BE2C (cell line): ENCODE measurements at regions not wholly inside any gene's neighbourhood (a gene's known extent, or its start where the extent isn't known, plus 50 kb on each side); places are given as distances from the start of the nearest gene placed in this dataset.

Source experiments
- DNase-seq: peaks from one replicate; pipeline ENCODE4 v3.0.0-alpha.2; 2020
- H3K27me3 ChIP-seq: fragments of 250-450 bp; sonication (Bioruptor Pico); 2 replicates; pipeline ENCODE4 v1.5.1; 2020; ENCODE audit warnings: mild to moderate bottlenecking
- H3K36me3 ChIP-seq: fragments of 250-450 bp; sonication (Bioruptor Pico); 2 replicates; pipeline ENCODE4 v1.5.1; 2020; ENCODE audit warnings: mild to moderate bottlenecking
- H3K4me1 ChIP-seq: fragments of 250-450 bp; sonication (Bioruptor Pico); 2 replicates; pipeline ENCODE4 v1.5.1; 2020
- H3K4me3 ChIP-seq: 2 replicates; pipeline ENCODE4 v1.5.1; 2011; ENCODE audit warnings: low read depth, low read length
- H3K9me3 ChIP-seq: fragments of 250-450 bp; sonication (Bioruptor Pico); 2 replicates; pipeline ENCODE4 v1.5.1; 2020
- CTCF ChIP-seq: IDR thresholded peaks from 2 replicates; pipeline ENCODE4 v1.5.1; 2012; ENCODE audit warnings: mild to moderate bottlenecking, low read depth, low read length

GRCh38 chr14:86013641-86014040 is 483.7 kb downstream of the FLRT2 start:
- no peak for TF ChIP-seq CTCF
- Histone ChIP-seq H3K27me3 (no peaks in the 10 kb centered on the region), H3K9me3 (no peaks in the 10 kb centered on the region), H3K36me3 (no peaks in the 10 kb centered on the region), H3K4me3 (no peak overlapping the region), H3K4me1 (no peaks in the 10 kb centered on the region)
- DNase-seq, result no peak

GRCh38 chr14:86012461-86012860 is 482.5 kb downstream of the FLRT2 start:
- Histone ChIP-seq H3K9me3 (no peaks in the 10 kb centered on the region), H3K4me1 (no peaks in the 10 kb centered on the region), H3K4me3 (no peak overlapping the region), H3K36me3 (no peaks in the 10 kb centered on the region), H3K27me3 (no peaks in the 10 kb centered on the region)
- DNase-seq, result no peak
- no peak for TF ChIP-seq CTCF

- no peaks in the 10 kb centered on the region for H3K4me1 ChIP-seq
- no peak overlapping the region for H3K4me3 ChIP-seq
- H3K9me3 ChIP-seq, result no peaks in the 10 kb centered on the region
- no peaks in the 10 kb centered on the region for H3K27me3 ChIP-seq
- no peak for TF ChIP-seq CTCF
- no peak for DNase-seq
- no peaks in the 10 kb centered on the region for H3K36me3 ChIP-seq
These were observed 474.1 kb downstream of the FLRT2 start for GRCh38 chr14:86003998-86004397.

- no peak for DNase-seq
- Histone ChIP-seq H3K9me3 (no peaks in the 10 kb centered on the region), H3K4me3 (no peak overlapping the region), H3K4me1 (no peaks in the 10 kb centered on the region), H3K36me3 (no peaks in the 10 kb centered on the region), H3K27me3 (no peaks in the 10 kb centered on the region)
- no peak for TF ChIP-seq CTCF
These were observed 466.6 kb downstream of the FLRT2 start for GRCh38 chr14:85996551-85996950.

GRCh38 chr14:85991156-85991555 is 461.2 kb downstream of the FLRT2 start:
- no peaks in the 10 kb centered on the region for H3K4me1 ChIP-seq
- no peak for TF ChIP-seq CTCF
- H3K4me3 ChIP-seq, result no peak overlapping the region
- no peaks in the 10 kb centered on the region for H3K9me3 ChIP-seq
- no peaks in the 10 kb centered on the region for H3K27me3 ChIP-seq
- no peak for DNase-seq
- no peaks in the 10 kb centered on the region for H3K36me3 ChIP-seq

- H3K9me3 ChIP-seq, result no peaks in the 10 kb centered on the region
- H3K27me3 ChIP-seq, result no peaks in the 10 kb centered on the region
- no peaks in the 10 kb centered on the region for H3K36me3 ChIP-seq
- no peak overlapping the region for H3K4me3 ChIP-seq
- H3K4me1 ChIP-seq, result no peaks in the 10 kb centered on the region
- no peak for TF ChIP-seq CTCF
- no peak for DNase-seq
These were observed 458.0 kb downstream of the FLRT2 start for GRCh38 chr14:85987907-85988306.
